ENCODE measurements at regions not wholly inside any gene's neighbourhood (a gene's known extent, or its start where the extent isn't known, plus 50 kb on each side); places are given as distances from the start of the nearest gene placed in this dataset.

DNA sequence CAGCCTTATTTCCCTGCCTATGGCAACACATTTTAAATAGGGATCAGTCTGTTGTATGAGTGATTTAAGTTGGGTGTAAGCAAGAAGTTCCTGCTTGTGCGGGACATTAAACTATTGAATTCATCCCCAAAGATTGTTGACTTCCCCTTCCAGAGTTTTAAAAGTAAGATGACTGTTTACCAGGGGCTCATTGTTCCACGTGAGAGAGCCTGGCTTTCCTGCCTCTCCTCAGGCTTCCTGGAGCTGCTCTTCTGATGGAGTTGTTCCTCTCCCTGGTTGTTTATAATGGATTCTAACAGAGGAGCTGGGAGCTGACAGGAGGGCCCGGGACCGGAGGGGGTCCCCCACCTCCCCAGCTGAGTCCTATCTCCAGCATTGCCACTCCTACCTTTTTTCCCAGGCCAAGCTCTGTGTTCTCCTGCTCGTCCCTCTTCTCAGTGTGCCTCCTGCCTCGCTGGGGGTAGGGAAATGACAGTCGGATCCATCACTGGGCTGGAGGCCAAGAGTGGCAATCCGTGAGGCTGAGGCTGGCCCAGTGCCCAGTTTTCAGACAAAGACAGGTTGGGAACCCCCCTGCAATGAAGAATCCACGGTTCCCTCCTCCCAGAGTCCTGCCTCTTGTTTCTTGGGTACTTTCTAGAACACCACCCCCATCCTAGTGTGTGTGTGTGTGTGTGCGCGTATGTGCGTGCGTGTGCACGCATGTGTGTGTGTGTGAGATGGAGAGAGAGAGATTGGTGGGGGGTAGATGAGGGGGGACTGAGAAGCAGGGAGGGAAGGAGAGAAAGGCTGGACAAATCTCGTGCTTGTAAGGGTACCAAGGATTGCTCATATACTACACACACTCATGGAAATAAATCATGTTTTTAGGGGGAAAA lies 123.7 kb upstream of the NFIB start:
- H3K4me3 ChIP-seq (IDR thresholded peaks at IDR 0.05; ENCODE audit: insufficient read depth, low read depth, low read length): no peak overlapping the region
- H3K79me2 ChIP-seq (ENCODE audit: insufficient read depth, low read depth): no peaks in the 10 kb centered on the region
- H3K36me3 ChIP-seq (ENCODE audit: insufficient read depth): no peaks in the 10 kb centered on the region
- no peaks in the 10 kb centered on the region for H3K4me1 ChIP-seq (ENCODE audit: low read depth, poor library complexity, severe bottlenecking)
- no peaks in the 10 kb centered on the region for H4K20me1 ChIP-seq (ENCODE audit: insufficient read depth)
- H3K4me2 ChIP-seq: no peak overlapping the region
- no peak overlapping the region for H3K9ac ChIP-seq
- TF ChIP-seq, protein P1, sequence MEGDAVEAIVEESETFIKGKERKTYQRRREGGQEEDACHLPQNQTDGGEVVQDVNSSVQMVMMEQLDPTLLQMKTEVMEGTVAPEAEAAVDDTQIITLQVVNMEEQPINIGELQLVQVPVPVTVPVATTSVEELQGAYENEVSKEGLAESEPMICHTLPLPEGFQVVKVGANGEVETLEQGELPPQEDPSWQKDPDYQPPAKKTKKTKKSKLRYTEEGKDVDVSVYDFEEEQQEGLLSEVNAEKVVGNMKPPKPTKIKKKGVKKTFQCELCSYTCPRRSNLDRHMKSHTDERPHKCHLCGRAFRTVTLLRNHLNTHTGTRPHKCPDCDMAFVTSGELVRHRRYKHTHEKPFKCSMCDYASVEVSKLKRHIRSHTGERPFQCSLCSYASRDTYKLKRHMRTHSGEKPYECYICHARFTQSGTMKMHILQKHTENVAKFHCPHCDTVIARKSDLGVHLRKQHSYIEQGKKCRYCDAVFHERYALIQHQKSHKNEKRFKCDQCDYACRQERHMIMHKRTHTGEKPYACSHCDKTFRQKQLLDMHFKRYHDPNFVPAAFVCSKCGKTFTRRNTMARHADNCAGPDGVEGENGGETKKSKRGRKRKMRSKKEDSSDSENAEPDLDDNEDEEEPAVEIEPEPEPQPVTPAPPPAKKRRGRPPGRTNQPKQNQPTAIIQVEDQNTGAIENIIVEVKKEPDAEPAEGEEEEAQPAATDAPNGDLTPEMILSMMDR (conservative IDR thresholded peaks at IDR 0.05; ENCODE audit: low read depth, low read length): no peak
- no peak overlapping the region for H2AFZ ChIP-seq (ENCODE audit: low read depth)
- H3K27me3 ChIP-seq (ENCODE audit: insufficient read depth, low read depth): no peaks in the 10 kb centered on the region
- no peak overlapping the region for H3K27ac ChIP-seq

DNA sequence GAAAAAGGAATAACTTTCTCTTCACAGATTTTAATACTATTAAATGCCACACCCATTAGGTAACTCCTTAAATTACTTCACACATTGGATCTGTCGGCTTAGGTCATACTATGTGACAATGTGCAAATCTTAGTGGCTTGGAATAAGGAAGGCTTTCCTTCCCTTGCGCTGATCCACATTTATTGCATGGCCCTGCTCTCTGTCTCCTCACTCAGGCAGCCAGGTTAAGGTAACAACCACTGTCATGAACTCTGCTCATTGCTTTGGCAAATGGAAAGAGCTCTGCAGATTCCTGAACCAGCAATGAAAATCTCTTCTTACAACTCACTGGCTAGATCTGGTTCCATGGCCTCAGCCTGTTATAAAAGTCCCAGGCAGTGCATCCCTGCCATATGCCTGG lies 121.9 kb upstream of the NFIB start:
- no peak overlapping the region for H3K9ac ChIP-seq
- no peak overlapping the region for H3K27ac ChIP-seq
- TF ChIP-seq, protein P1 (conservative IDR thresholded peaks at IDR 0.05; ENCODE audit: low read depth, low read length): no peak
- no peaks in the 10 kb centered on the region for H4K20me1 ChIP-seq (ENCODE audit: insufficient read depth)
- H3K4me3 ChIP-seq (IDR thresholded peaks at IDR 0.05; ENCODE audit: insufficient read depth, low read depth, low read length): no peak overlapping the region
- no peaks in the 10 kb centered on the region for H3K27me3 ChIP-seq (ENCODE audit: insufficient read depth, low read depth)
- no peaks in the 10 kb centered on the region for H3K4me1 ChIP-seq (ENCODE audit: low read depth, poor library complexity, severe bottlenecking)
- H2AFZ ChIP-seq (ENCODE audit: low read depth): no peak overlapping the region
- H3K36me3 ChIP-seq (ENCODE audit: insufficient read depth): no peaks in the 10 kb centered on the region
- no peaks in the 10 kb centered on the region for H3K79me2 ChIP-seq (ENCODE audit: insufficient read depth, low read depth)
- no peak overlapping the region for H3K4me2 ChIP-seq

DNA sequence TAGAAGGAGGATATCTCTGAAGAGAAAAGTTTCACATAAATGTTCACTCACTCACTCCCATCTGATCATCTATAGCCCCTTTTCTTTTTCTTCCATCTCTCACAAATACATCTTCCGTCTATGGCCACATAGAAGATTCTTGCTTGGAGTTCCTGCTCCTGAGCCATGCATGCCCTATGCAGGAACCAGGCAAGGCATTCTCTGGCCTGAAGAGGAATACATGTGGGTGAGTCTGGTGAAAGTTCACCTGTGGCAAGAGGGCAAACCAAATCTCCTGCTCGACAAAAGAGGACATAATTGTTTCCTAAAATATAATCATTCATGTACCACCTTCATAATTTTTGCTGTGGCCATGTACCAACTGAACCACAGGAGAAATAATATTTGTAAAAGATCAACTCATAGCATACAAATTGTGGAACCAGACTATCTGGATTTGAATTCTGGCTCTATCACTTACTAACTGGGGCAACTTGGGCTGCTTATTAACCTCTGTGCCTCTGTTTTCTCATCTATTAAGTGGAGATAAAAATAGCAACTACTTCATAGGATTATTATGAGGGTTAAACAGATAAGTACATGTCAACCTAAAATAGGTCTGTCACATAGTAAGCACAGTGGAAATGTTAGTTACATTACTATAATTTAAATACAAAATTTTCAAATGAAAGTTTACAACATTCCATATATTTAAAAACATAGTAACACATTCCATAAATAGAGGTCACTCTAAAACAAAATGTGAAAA lies 121.2 kb upstream of the NFIB start:
- no peaks in the 10 kb centered on the region for H3K79me2 ChIP-seq (ENCODE audit: insufficient read depth, low read depth)
- no peaks in the 10 kb centered on the region for H3K36me3 ChIP-seq (ENCODE audit: insufficient read depth)
- H3K4me1 ChIP-seq (ENCODE audit: low read depth, poor library complexity, severe bottlenecking): no peaks in the 10 kb centered on the region
- TF ChIP-seq, protein P1 (conservative IDR thresholded peaks at IDR 0.05; ENCODE audit: low read depth, low read length): no peak
- H4K20me1 ChIP-seq (ENCODE audit: insufficient read depth): no peaks in the 10 kb centered on the region
- no peak overlapping the region for H3K4me2 ChIP-seq
- no peak overlapping the region for H3K27ac ChIP-seq
- no peak overlapping the region for H3K4me3 ChIP-seq (IDR thresholded peaks at IDR 0.05; ENCODE audit: insufficient read depth, low read depth, low read length)
- H3K27me3 ChIP-seq (ENCODE audit: insufficient read depth, low read depth): no peaks in the 10 kb centered on the region
- no peak overlapping the region for H2AFZ ChIP-seq (ENCODE audit: low read depth)
- H3K9ac ChIP-seq: no peak overlapping the region

DNA sequence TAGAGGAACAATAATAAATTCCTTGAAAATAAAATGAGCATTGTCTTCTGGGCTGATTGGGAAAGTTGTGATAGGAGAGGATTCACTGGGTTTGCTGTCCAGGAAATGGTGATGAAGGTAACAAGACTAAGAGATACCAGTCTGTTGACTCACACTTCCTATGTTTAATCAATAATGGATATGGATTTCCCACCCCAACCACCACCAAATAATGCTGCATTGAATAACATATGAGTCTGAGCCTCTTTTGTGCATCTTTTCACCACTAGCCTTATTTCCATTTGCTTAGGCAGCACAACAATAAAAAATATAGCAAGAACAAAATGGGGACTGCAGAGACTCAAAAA lies 120.2 kb upstream of the NFIB start:
- no peak overlapping the region for H3K27ac ChIP-seq
- no peak overlapping the region for H3K4me2 ChIP-seq
- H3K36me3 ChIP-seq (ENCODE audit: insufficient read depth): no peaks in the 10 kb centered on the region
- no peaks in the 10 kb centered on the region for H3K4me1 ChIP-seq (ENCODE audit: low read depth, poor library complexity, severe bottlenecking)
- no peaks in the 10 kb centered on the region for H3K79me2 ChIP-seq (ENCODE audit: insufficient read depth, low read depth)
- no peak overlapping the region for H2AFZ ChIP-seq (ENCODE audit: low read depth)
- TF ChIP-seq, protein P1 (conservative IDR thresholded peaks at IDR 0.05; ENCODE audit: low read depth, low read length): no peak; the same call in 1 of the 2 replicates
- no peak overlapping the region for H3K4me3 ChIP-seq (IDR thresholded peaks at IDR 0.05; ENCODE audit: insufficient read depth, low read depth, low read length)
- no peak overlapping the region for H3K9ac ChIP-seq
- H3K27me3 ChIP-seq (ENCODE audit: insufficient read depth, low read depth): no peaks in the 10 kb centered on the region
- H4K20me1 ChIP-seq (ENCODE audit: insufficient read depth): no peaks in the 10 kb centered on the region
